GM18517 (cell line): ENCODE measurements at regions not wholly inside any gene's neighbourhood (a gene's known extent, or its start where the extent isn't known, plus 50 kb on each side); places are given as distances from the start of the nearest gene placed in this dataset.
A peak's percentile ranks its signal among the peaks of the same experiment; 100 is the strongest.

Source experiments
- ATAC-seq: cut with Tn5 transposase; IDR thresholded peaks from one replicate; pipeline ENCODE4 v1.9.1; 2021; ENCODE audit warnings: mild to moderate bottlenecking, moderate library complexity; ENCODE audit not compliant: unreplicated experiment

DNA sequence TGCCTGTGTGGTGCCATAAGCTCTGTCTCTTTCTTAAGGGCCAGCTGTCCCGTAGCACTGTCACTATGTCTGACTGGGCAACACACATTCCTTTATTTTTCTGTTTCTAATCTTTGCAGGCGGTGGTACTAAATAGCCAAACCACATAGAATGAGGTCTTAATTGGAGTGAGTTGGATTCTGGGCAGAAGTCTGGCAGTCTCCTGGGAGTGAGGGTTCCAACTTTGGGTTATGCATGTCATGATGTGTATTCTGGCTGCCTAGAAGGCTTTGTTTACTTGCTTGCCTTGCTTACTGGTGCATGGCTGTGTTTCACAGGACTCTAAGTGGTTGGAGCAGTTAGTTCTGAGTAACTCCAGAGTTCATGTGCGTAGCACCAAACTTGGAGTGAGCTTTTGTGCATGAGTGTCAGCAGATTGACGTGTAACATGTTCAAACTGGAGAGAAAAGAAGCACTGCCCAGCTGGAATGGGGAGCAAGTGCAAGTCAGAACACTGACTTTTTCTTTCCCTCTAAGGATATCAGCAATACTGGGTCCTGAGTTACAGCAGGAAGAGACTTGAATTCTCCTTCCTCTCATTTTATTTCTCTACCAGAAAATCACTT is 185.8 kb downstream of the PCSK1 start:
- no peak for ATAC-seq

GRCh38 chr5:96245140-96246091 is 187.6 kb downstream of the PCSK1 start:
- ATAC-seq = no peak

DNA sequence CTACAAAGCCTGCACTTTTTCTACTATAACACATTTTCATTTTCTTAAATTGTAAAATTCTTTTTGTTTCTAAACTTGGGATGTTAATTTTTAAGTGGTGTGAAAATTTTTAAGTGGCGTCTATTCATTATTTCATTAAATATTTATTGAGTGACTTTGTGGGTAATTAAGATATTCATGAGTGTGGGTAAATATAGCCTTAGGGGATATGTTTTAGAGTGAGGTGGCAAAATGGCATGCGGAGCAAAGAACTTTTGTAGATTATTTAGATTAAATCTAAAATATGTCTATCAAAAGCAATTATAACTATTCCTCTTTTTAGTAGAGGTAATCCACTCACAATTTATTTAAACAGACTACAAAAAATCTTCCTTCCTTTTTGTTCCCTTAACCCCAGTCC is 188.4 kb downstream of the PCSK1 start:
- ATAC-seq = no peak

- ATAC-seq = no peak
Observed at GRCh38 chr5:96243862-96244261, 189.2 kb downstream of the PCSK1 start.

DNA sequence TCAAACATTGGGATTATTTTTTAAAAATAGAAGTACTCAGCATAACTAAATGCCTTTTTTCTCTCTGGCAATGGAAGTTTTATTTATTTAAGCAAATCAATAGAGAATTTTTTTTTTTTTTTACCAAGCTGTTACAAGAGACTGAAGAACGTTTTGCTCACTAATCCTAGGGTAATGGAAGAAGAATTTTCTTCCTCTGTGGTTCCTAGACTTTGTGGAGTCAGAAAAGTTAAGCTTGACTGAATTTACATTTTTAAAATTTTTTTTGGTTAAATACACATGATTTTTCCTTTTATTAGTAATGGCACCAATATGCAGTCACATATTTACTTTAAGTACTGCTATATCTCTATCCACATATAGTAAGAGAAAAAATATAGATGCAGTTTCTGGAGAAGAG is 189.8 kb downstream of the PCSK1 start:
- no peak for ATAC-seq

GRCh38 chr5:96242571-96242970 is 190.5 kb downstream of the PCSK1 start:
- no peak for ATAC-seq

GRCh38 chr5:96236831-96237230 is 196.2 kb downstream of the PCSK1 start:
- ATAC-seq = no peak

GRCh38 chr5:96236051-96236450 is 197.0 kb downstream of the PCSK1 start:
- ATAC-seq = no peak

DNA sequence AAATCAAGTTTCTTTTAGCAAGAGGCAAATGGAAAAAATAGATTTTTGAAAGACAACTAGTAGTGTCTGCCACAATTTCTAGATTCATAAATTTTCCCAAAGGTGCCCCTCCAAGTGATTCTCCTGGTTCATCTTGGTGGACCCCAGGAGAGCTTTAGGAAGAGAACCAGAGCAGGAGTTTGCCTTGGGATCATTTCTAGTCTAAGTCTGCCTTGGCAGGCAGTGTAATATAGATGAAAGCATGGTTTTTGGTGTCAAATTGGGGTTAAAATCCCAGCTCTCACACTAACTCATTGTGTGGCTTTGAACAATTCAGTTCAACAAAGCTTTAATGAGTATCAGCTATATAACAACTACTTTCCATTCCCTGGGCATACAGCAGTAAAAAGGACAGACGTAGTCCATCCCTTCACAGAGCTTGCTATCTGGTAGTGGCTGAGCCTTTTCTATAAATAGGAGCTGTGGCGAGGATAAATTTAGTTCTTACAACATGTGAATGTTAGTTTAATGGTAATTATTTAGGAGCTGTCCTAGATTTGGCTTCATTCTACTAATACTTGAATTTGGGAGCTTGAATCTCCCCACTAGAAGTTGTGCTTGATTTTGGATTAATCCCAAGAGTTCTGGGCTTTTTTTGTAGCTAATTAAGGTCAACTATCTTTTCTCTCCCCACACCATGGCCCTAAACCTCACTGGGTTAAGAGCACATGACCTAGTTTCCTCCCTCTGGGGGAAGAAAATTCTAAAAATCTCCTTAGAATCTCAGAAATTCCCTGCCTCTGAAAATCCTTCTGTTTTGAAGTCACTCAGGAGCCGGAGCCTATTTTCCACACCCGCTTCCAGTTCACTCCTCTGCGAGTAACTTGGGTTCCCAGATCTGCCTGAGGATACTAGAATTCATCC is 197.8 kb downstream of the PCSK1 start:
- no peak for ATAC-seq

GRCh38 chr5:96232602-96233001 is 200.4 kb downstream of the PCSK1 start:
- no peak for ATAC-seq

DNA sequence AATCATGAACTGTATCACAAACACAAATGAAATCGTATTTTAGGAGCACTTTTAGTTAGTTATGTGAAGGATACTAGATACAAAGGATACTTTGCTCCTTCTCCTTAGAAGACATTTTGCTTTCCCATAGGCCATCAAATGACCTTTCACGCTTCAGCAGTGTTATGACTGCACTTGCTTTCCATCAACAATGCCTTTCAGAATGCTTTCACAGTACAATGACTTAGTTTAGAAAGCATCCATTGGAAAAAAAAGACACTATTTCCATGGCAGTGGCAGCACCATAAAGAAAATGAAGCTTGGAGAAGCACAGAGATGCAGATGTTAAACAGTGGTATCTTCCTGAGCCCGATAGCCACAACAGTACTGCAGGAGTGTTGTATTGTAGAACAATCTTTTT is 203.9 kb downstream of the PCSK1 start:
- no peak for ATAC-seq

GRCh38 chr5:96228408-96228807 is 204.6 kb downstream of the PCSK1 start:
- no peak for ATAC-seq

DNA sequence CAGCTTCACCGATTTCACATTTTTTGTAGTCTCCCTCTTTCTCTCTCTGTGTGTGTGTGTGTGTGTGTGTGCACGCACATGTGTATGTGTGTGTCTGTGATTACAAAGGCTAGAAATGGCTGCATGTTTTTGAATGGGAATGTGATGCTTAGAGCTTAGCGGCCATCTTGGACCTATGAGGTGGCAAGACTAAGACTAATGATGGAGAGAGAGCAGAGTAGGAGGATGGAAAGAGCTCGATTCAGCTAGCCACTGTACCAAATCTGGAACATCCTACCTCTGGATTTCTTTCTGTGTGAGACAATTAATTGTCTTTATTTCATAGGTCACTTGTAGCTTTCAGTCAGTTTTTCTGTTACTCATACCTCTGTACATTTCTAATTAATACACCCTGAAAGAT is 205.1 kb downstream of the PCSK1 start:
- no peak for ATAC-seq

GRCh38 chr5:96226941-96227552 is 206.0 kb downstream of the PCSK1 start:
- no peak for ATAC-seq

DNA sequence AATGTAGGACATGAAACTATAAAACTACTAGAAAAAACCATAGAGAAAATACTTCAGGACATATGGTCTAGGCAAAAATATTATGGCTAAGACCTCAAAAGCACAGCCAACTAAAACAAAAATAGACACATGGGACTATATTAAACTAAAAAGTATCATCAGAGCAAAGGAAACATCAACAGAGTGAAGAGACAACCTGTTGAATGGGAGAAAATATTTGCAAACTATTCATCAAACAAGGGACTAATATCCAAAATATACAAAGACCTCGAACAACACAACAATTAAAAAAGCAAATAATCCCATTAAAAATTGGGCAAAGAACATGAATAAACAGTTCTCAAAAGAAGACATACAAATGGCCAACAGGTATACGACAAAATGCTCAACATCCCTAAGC is 210.9 kb downstream of the PCSK1 start:
- ATAC-seq = no peak

DNA sequence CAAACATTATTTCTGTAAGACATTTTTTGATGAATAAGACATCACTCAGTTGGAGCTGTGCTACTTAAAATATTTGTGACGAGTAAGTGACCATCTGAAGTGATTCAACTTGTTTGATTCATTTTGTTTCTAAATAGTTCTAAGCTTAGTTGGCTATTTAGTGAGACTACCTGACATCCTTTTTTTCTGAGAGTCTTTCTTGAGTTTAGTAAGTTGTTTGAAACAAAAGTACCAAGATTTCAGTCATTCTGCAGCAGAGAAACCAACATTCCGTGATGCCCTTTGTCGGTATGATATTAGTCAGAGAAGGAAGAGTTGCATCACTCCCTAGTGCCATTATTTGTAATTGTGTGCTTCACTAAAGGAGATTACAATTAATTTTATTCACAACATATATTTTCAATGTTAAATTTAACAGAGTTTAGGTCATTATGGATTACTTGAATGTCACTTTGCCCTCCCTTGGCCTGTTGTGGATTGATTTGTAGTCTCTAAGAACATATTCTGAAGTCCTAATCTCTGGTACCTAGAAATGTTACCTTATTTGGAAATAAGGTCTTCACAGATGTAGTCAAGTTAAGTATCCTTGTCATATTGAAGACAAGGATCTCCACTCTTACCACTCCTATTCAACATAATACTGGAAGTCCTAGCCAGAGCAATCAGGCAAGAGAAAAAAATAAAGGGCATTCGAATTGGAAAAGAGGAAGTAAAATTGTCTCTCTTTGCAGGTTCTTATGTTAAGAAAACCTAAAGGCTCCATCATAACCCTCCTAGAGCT is 212.2 kb downstream of the PCSK1 start:
- peak; percentile 78 for ATAC-seq

DNA sequence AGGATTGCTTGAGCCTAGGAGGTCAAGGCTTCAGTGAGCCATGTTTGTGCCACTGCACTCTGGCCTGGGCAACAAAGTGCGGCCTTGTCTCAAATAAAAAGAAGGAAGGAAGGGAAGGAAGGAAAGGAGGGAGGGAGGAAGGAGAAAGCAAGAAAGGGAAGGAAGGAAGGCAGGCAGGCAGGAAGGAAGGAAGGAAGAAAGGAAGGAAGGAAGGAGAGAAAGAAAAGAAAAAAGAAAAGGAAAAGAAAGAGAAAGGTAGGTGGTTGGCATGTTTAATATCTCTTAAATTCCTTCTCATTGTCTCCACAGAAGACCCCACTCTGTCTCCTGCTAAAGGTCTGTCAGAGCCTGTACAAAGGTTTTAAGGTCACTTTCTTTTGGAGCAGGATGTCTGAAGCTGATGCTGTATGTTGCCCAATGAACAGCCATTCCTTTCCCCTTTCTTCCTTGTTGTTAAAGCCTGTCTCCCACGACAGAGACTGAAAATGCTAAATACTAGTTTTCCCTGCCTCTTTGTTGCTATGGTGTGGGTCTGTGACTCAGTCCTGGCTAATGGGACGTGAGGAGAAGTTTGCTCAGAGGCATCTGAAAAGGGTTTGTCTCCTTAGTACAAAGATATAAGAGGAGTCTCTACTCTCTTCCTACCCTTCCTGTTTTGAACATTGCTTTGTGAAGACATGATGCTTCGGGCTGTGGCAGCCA is 213.3 kb downstream of the PCSK1 start:
- ATAC-seq = no peak

GRCh38 chr5:96218653-96219052 is 214.4 kb downstream of the PCSK1 start:
- ATAC-seq = no peak

GRCh38 chr5:96214442-96215197 is 218.4 kb downstream of the PCSK1 start:
- no peak for ATAC-seq
